CD4-positive, alpha-beta T cell treated with Interleukin-15 for 4 hours (primary cell): ENCODE measurements at regions not wholly inside any gene's neighbourhood (a gene's known extent, or its start where the extent isn't known, plus 50 kb on each side); places are given as distances from the start of the nearest gene placed in this dataset.
"Not testable (repeated sequence)": the region's sequence is repeated elsewhere in the genome, so short reads cannot be mapped to it uniquely, and the experiment has no call there.

Experiments
- DNase-seq: peaks from one replicate; pipeline ENCODE4 v3.0.0-alpha.2; 2020; ENCODE audit warnings: low spot score

GRCh38 chr10:63675171-63675570 lies 154.0 kb downstream of the REEP3 start:
- no peak for DNase-seq

- DNase-seq = no peak
Measured at GRCh38 chr10:63677001-63677400, 155.8 kb downstream of the REEP3 start.

GRCh38 chr10:63680545-63680944 lies 159.3 kb downstream of the REEP3 start:
- DNase-seq = not testable (repeated sequence)

GRCh38 chr10:63681993-63682697 lies 160.9 kb downstream of the REEP3 start:
- DNase-seq = no peak

GRCh38 chr10:63682698-63683052 lies 161.5 kb downstream of the REEP3 start:
- DNase-seq = not testable (repeated sequence)

- DNase-seq = no peak
Measured at GRCh38 chr10:63683223-63683622, 162.0 kb downstream of the REEP3 start.

GRCh38 chr10:63683686-63684085 lies 162.5 kb downstream of the REEP3 start:
- no peak for DNase-seq

GRCh38 chr10:63684257-63684936 lies 163.2 kb downstream of the REEP3 start:
- no peak for DNase-seq

GRCh38 chr10:63689768-63690167 lies 168.6 kb downstream of the REEP3 start:
- DNase-seq = no peak

- no peak for DNase-seq
Measured at GRCh38 chr10:63692220-63692896, 171.2 kb downstream of the REEP3 start.

- DNase-seq = not testable (repeated sequence)
Measured at GRCh38 chr10:63693021-63693420, 171.8 kb downstream of the REEP3 start.

- no peak for DNase-seq
Measured at GRCh38 chr10:63696205-63696604, 175.0 kb downstream of the REEP3 start.

GRCh38 chr10:63697956-63698786 lies 177.0 kb downstream of the REEP3 start:
- DNase-seq = no peak

- no peak for DNase-seq
Measured at GRCh38 chr10:63698787-63699150, 177.6 kb downstream of the REEP3 start.

- DNase-seq = no peak
Measured at GRCh38 chr10:63699785-63700613, 178.8 kb downstream of the REEP3 start.

- no peak for DNase-seq
Measured at GRCh38 chr10:63700631-63701156, 179.5 kb downstream of the REEP3 start.

GRCh38 chr10:63702092-63702491 lies 180.9 kb downstream of the REEP3 start:
- DNase-seq = no peak

GRCh38 chr10:63703113-63703670 lies 182.0 kb downstream of the REEP3 start:
- no peak for DNase-seq

GRCh38 chr10:63703740-63704345 lies 182.6 kb downstream of the REEP3 start:
- no peak for DNase-seq

- DNase-seq = peak; percentile 46
Measured at GRCh38 chr10:63707254-63707910, 186.2 kb downstream of the REEP3 start.
